ENCODE measurements at regions not wholly inside any gene's neighbourhood (a gene's known extent, or its start where the extent isn't known, plus 50 kb on each side); places are given as distances from the start of the nearest gene placed in this dataset.

GRCh38 chr5:166576323-166576722 lies 1715.1 kb upstream of the WWC1 start:
- H3K27ac ChIP-seq: no peak overlapping the region
- TF ChIP-seq, protein P1, sequence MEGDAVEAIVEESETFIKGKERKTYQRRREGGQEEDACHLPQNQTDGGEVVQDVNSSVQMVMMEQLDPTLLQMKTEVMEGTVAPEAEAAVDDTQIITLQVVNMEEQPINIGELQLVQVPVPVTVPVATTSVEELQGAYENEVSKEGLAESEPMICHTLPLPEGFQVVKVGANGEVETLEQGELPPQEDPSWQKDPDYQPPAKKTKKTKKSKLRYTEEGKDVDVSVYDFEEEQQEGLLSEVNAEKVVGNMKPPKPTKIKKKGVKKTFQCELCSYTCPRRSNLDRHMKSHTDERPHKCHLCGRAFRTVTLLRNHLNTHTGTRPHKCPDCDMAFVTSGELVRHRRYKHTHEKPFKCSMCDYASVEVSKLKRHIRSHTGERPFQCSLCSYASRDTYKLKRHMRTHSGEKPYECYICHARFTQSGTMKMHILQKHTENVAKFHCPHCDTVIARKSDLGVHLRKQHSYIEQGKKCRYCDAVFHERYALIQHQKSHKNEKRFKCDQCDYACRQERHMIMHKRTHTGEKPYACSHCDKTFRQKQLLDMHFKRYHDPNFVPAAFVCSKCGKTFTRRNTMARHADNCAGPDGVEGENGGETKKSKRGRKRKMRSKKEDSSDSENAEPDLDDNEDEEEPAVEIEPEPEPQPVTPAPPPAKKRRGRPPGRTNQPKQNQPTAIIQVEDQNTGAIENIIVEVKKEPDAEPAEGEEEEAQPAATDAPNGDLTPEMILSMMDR (conservative IDR thresholded peaks at IDR 0.05): no peak

DNA sequence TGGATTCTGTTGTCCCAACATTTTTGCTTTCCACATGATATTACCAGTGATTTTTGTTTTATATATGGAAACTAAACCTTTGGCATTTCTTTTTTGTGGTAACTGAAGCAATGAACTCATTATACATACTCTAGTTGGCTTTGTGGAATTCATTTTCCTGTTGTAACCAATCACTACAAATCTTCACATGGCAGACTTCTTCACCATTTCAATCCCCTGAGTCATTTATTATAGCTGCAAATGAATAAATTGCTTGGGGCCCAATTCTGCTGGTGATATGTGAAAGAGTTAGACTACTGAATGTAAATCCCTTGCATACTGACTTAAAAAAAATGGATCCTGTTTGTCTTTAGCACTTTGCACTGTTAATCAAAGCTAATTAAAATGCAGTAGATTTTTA lies 1709.6 kb upstream of the WWC1 start:
- no peak overlapping the region for H3K27ac ChIP-seq
- TF ChIP-seq, protein P1 (conservative IDR thresholded peaks at IDR 0.05): no peak

DNA sequence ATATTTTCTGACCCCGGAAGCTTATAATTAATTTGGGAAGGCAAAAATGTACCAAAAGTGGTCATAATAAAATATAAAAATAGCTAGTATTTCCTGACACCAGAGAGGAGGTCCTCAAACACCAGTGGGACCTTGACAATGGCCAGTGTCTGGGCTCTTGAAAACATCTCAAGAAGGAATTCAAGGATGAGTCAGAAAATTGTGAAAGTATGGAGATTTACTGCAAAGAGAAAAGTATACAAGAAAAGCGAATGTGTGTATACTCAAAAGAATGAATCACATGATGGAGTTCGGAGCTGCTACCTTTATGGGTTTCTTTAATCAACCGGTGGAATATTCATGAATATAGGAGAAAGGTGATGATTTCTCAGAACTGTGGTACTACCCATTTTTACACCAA lies 1709.0 kb upstream of the WWC1 start:
- no peak overlapping the region for H3K27ac ChIP-seq
- TF ChIP-seq, protein P1 (conservative IDR thresholded peaks at IDR 0.05): no peak

DNA sequence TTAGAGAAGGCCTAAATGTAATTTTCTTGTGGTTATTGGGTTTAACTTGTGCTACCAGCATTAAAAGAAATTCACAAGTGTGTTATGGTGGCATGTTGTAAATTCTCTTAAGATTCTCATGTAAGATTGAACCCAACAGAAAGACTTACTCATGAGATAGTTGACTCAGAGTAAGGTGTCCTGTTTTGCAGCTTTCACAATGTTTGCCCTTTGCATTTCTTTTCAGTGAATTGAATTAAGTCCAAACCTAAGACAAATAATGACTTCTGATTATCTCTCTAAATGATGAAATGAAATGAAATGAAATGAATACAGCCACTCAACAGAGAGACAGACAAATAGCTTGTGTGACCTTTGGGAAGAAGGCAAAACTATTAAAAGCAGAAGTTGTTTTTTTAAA lies 1696.9 kb upstream of the WWC1 start:
- TF ChIP-seq, protein P1 (conservative IDR thresholded peaks at IDR 0.05): no peak
- no peak overlapping the region for H3K27ac ChIP-seq

DNA sequence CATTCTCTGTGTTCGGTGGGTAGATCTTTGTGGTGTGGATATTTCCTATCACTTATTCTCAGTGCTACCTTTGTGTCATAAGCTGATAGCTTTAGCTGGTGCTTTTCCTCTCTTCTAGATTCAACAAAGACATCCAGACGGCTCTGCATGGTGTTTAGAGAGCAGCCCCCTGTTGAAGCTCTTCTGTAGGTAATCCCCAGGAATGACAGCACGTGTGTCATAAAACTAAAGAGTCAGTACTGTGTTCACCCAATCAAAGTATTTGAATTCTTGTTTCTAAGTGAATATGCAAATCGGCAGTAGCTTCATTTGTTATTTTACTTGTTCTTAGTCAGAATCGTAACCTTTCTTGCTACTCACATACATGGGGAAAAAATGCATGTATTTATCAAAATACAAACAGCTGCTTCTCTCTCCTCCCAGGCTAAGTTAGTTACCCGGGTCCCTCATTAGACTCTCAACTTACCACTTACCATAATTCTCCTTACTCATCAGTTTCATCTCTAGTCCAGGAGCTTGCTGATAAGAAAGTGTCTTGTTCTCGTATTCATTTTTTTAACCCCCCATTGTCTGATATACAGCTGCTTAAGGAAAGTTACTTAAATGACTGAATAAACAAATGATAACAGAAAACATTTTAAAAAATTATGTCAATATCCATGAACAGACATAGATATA lies 1696.0 kb upstream of the WWC1 start:
- H3K27ac ChIP-seq: no peak overlapping the region
- TF ChIP-seq, protein P1 (conservative IDR thresholded peaks at IDR 0.05): no peak

DNA sequence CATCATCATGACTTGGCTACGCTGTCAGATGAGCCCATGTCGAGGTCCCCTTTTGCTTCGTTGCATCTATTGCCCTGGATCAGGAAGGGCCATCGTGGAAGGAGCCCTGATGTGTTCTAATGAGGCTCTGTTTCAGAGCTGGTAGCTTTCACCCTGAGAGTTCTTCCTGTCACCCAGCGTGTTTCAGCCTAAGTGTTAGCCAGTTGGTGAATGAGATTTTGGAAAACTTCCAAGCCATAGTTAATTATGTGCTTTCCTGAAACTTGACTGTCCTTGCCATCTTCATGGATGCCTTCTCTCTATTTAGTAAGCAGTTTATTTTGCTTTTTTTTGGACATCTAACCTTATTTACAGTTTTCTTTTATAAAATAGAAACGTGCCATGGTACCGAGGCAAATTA lies 1695.4 kb upstream of the WWC1 start:
- H3K27ac ChIP-seq: no peak overlapping the region
- TF ChIP-seq, protein P1 (conservative IDR thresholded peaks at IDR 0.05): no peak

- TF ChIP-seq, protein P1 (conservative IDR thresholded peaks at IDR 0.05): no peak
- H3K27ac ChIP-seq: no peak overlapping the region
Measured at GRCh38 chr5:166602271-166602670, 1689.2 kb upstream of the WWC1 start.
